Skeletal muscle satellite cell (primary cell): ENCODE measurements at regions not wholly inside any gene's neighbourhood (a gene's known extent, or its start where the extent isn't known, plus 50 kb on each side); places are given as distances from the start of the nearest gene placed in this dataset.
"Not testable (repeated sequence)": the region's sequence is repeated elsewhere in the genome, so short reads cannot be mapped to it uniquely, and the experiment has no call there.

Experiments used
- H3K27me3 ChIP-seq: 2 replicates; pipeline ENCODE4 v1.7.0; 2013; ENCODE audit warnings: low read length; ENCODE audit not compliant: control insufficient read depth, insufficient read depth
- H3K36me3 ChIP-seq: 2 replicates; pipeline ENCODE4 v1.7.0; 2013; ENCODE audit warnings: mild to moderate bottlenecking, control low read depth, low read length; ENCODE audit not compliant: insufficient read depth
- H3K4me1 ChIP-seq: 2 replicates; pipeline ENCODE4 v1.7.0; 2013; ENCODE audit warnings: low read length; ENCODE audit not compliant: control insufficient read depth, insufficient read depth
- H3K4me2 ChIP-seq: 2 replicates; pipeline ENCODE4 v1.7.0; 2013; ENCODE audit warnings: mild to moderate bottlenecking, low read length
- H3K4me3 ChIP-seq: 2 replicates; pipeline ENCODE4 v1.7.0; 2013; ENCODE audit warnings: low read length
- H3K9ac ChIP-seq: 2 replicates; pipeline ENCODE4 v1.7.0; 2013; ENCODE audit warnings: mild to moderate bottlenecking, low read depth, low read length, moderate library complexity
- H3K9me3 ChIP-seq: replicated peaks from 2 replicates; pipeline ENCODE4 v1.7.0; 2013; ENCODE audit warnings: mild to moderate bottlenecking, control low read depth, low read length

DNA sequence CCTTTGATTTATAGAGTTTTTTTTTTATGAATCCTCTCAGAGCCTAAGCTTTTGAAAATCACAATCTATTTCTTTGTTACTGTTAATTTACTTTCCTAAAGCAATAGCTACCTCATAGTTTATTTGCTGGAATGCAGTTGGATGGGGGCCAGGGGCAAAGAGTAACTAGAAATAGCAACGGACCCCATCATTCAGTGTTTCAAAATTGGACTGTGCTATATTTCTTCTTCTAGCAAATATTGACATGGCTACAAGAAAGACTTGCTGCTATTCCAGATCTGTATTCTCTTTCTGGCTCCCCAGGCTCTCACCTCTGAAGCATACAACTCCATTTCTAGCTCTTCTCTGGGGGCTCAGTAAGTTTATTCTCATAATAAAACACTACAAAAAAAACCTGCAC lies 661.6 kb upstream of the NRG3 start:
- no peaks in the 10 kb centered on the region for H3K27me3 ChIP-seq
- no peak overlapping the region for H3K4me2 ChIP-seq
- H3K9me3 ChIP-seq = no peaks in the 10 kb centered on the region
- no peaks in the 10 kb centered on the region for H3K4me1 ChIP-seq
- H3K36me3 ChIP-seq = no peaks in the 10 kb centered on the region
- no peak overlapping the region for H3K4me3 ChIP-seq
- H3K9ac ChIP-seq = no peak overlapping the region

DNA sequence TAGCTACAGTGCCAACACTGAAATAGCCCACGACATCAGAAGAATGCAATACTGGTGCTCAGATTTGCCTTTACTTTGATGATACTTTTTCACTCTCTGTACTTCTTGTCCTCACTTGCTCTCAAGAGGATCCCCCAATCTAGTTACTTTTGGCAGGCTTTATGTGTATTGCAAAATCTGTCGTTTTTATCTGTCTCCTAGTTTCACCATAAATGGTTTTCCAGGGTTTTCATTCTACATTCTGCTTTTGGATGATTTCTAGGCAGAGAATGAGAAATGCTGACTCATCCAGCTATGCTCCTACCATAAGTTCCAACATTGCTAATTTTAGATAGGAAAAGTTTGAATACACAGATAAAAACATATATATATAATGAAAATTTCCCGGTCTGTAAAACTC lies 659.5 kb upstream of the NRG3 start:
- Histone ChIP-seq H3K9me3 (no peaks in the 10 kb centered on the region), H3K4me1 (no peaks in the 10 kb centered on the region), H3K36me3 (no peaks in the 10 kb centered on the region), H3K27me3 (no peaks in the 10 kb centered on the region), H3K4me2 (no peak overlapping the region), H3K9ac (no peak overlapping the region), H3K4me3 (no peak overlapping the region)

DNA sequence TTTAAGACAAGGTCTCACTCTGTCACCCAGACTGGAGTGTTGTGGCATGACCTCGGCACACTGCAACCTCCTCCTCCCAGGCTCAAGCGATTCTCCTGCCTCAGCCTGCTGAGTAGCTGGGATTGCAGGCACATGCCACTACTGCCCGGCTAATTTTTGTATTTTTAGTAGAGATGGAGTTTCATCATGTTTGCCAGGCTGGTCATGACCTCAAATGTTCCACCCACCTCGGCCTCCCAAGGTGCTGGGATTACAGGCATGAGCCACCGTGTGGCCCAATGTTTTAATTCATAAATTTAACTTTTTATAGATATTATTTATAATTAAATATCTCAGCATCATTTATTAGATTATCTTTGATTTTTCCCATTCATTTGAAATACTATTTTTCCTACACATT lies 658.0 kb upstream of the NRG3 start:
- Histone ChIP-seq H3K4me1 (no peaks in the 10 kb centered on the region), H3K4me3 (no peak overlapping the region), H3K36me3 (no peaks in the 10 kb centered on the region), H3K27me3 (no peaks in the 10 kb centered on the region), H3K4me2 (no peak overlapping the region), H3K9ac (no peak overlapping the region), H3K9me3 (no peaks in the 10 kb centered on the region)

DNA sequence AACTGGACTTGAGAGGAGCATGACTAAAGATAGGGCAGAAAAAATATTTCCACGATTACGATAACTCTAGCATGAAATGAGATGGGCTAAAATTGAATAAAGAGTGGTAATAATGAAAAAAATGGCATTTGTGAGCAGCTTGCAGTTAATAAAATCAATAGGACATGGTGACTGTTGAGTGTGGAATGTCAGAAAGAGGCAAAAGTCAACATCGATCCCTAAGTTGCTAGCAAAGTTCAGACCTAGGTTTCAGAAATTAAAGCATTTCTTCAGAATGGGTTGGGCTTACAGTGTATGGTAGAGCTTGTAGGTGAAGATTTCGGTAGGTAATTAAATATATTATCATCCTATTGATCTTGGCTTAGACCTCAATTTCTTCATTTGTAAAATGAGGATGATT lies 656.7 kb upstream of the NRG3 start:
- Histone ChIP-seq H3K4me1 (no peaks in the 10 kb centered on the region), H3K9me3 (no peaks in the 10 kb centered on the region), H3K27me3 (no peaks in the 10 kb centered on the region), H3K36me3 (no peaks in the 10 kb centered on the region), H3K9ac (no peak overlapping the region), H3K4me2 (no peak overlapping the region), H3K4me3 (no peak overlapping the region)

DNA sequence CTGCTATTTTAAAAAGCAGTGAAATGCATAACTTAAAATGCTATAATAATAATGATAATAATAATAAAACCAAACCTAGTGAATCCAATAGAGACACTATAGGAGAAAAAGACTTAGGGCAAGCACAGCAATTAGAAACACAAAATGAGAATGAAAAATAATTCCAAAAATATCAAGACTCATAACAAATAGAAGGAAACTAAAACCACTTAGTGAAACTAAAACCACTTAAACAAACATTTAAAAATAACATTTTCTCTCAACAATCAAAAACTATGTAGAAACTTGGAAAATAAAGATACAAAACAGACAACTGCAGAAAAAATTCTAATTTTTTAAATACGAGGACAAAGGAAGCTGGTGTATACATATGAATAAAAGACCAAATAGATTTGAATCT lies 655.2 kb upstream of the NRG3 start:
- Histone ChIP-seq H3K9me3 (no peaks in the 10 kb centered on the region), H3K27me3 (no peaks in the 10 kb centered on the region), H3K4me1 (no peaks in the 10 kb centered on the region), H3K9ac (no peak overlapping the region), H3K36me3 (no peaks in the 10 kb centered on the region), H3K4me2 (no peak overlapping the region), H3K4me3 (no peak overlapping the region)

DNA sequence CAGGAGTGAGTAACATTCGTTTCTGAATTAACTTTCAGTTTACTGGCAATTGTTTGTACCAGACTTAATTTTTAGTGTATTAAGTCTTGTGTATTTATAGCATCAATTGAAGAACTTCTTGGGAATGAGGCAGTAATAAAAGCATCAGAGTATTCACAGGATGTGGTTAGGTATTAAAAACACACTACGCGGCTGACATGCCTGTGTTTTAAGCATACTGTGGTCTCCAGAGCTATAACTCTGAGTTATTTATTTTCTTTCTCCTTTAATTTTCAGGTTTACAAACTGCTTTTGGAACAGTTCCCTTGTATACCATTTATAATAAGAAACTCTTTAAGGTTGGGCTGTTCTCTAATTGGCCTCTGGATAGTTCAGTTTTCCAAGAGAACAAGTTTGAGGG lies 626.1 kb upstream of the NRG3 start:
- H3K4me1 ChIP-seq = no peaks in the 10 kb centered on the region
- no peak overlapping the region for H3K9ac ChIP-seq
- H3K36me3 ChIP-seq = no peaks in the 10 kb centered on the region
- H3K4me2 ChIP-seq = no peak overlapping the region
- peaks cover 9% of the 10 kb centered on the region for H3K9me3 ChIP-seq
- H3K4me3 ChIP-seq = no peak overlapping the region
- no peaks in the 10 kb centered on the region for H3K27me3 ChIP-seq

DNA sequence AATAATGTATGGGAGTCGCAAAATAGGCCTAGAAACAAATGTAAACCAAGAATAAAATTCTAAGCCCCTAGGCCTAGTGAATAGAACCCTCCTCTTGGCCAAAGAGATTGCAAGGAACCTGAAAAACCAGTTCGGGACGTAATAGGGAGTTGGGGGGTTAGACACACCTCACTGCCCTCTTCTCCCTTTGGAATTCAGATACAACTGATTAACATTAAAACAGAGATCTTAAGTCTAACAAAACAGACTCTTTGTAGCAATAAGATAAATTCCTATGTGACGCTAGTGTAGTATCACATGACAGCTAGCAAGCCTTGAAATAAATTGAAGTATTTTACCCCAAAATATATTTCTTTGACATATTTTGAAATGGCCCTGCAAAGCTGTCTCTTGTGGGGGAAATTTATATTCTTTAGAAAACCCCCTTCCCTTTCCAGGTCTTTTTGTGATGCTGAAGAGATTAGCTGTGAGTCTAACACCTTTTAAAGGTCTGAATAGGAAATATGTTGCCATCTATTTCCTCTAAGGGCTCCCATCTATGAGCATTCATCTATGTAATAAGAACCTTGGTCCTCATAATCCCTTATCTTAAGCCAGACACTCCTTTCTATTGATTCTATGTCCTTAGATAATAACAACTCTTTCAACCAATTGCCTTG lies 623.4 kb upstream of the NRG3 start:
- H3K36me3 ChIP-seq = no peaks in the 10 kb centered on the region
- peaks cover 9% of the 10 kb centered on the region for H3K9me3 ChIP-seq
- H3K4me2 ChIP-seq = no peak overlapping the region

DNA sequence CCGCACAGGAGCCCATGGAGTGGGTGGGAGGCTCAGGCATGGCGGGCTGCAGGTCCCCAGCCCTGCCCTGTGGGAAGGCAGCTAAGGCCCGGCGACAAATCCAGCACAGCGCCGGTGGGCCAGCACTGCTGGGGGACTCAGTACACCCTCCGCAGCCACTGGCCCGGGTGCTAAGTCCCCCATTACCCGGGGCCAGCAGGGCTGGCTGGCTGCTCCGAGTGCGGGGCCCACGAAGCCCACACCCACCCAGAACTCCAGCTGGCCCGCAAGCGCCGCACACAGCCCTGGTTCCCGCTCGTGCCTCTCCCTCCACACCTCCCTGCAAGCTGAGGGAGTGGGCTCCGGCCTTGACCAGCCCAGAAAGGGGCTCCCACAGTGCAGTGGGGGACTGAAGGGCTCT lies 610.0 kb upstream of the NRG3 start:
- H3K36me3 ChIP-seq, H3K9me3 ChIP-seq, H3K27me3 ChIP-seq, H3K4me3 ChIP-seq, H3K4me2 ChIP-seq, H3K9ac ChIP-seq, H3K4me1 ChIP-seq: not testable (repeated sequence)

More for the DNA sequence above, 623.4 kb upstream of the NRG3 start:
- H3K4me3 ChIP-seq = no peak overlapping the region
- H3K9ac ChIP-seq = no peak overlapping the region
- H3K27me3 ChIP-seq = no peaks in the 10 kb centered on the region
- no peaks in the 10 kb centered on the region for H3K4me1 ChIP-seq

DNA sequence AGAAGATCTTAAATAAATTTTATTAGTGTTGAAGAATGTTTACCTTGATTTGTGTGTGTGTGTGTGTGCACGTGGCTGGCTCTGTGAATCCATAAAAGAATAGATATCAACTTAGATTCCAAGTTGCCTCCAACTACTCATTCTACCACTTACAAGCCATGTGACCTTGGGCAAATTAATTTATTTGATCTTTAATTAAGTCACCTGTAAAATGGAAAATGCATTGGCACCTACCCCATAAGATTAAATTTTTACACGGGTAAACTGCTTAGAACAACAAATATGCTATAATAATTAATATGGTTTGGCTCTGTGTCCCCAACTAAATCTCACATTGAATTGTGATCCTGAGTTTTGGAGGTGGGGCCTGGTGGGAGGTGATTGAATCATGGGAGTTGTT lies 604.9 kb upstream of the NRG3 start:
- H3K27me3 ChIP-seq = no peaks in the 10 kb centered on the region
- H3K9me3 ChIP-seq = no peaks in the 10 kb centered on the region
- no peak overlapping the region for H3K4me3 ChIP-seq
- H3K36me3 ChIP-seq = no peaks in the 10 kb centered on the region
- H3K4me2 ChIP-seq = no peak overlapping the region
- no peaks in the 10 kb centered on the region for H3K4me1 ChIP-seq
- H3K9ac ChIP-seq = no peak overlapping the region

DNA sequence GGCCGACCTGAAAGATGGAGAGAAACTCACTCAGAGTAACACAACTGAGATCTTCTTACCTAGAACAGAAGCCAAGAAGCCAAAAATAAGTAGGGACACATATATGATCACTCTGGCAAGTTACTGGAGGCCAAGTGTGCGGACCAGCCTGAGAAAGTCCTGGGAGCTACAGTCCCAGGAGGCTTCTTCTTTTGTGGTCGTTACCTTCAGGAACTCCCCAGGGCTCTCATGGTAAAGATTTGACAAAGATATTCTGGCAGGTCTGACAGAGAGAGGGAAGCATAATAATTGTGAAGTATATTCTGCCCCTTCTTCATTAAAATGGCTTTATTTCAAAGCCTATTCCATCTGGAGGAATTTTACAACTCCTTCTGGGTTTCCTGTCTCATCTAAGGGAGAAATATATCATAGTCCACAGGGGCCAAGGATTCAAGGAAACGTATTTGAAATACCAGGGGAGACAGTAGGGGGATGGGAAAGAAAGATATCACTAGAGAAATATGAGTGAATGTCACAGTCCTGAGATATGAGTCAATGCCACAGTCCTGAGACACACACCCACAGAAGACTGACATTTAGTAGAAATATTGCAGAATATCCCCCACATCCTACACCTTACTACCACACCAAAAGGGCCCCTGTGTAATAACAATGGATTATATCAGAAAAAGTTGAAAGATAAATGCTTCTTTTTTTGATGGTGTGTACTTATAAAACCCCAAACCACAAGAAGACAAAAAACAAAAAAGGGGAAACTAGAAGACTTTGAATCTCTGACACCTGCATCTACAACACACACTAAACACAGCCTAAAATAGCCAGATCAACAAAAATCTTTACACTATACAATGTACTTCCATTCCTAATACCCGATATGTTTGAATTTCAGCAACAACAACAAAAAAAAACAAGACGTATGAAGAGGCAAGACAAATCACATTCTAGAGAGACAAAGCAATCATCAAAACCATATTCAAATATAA lies 594.2 kb upstream of the NRG3 start:
- peaks cover under 1% of the 10 kb centered on the region for H3K9me3 ChIP-seq
- H3K27me3 ChIP-seq = no peaks in the 10 kb centered on the region
- H3K4me2 ChIP-seq = no peak overlapping the region
- H3K36me3 ChIP-seq = no peaks in the 10 kb centered on the region
- no peak overlapping the region for H3K9ac ChIP-seq
- H3K4me1 ChIP-seq = no peaks in the 10 kb centered on the region
- no peak overlapping the region for H3K4me3 ChIP-seq

DNA sequence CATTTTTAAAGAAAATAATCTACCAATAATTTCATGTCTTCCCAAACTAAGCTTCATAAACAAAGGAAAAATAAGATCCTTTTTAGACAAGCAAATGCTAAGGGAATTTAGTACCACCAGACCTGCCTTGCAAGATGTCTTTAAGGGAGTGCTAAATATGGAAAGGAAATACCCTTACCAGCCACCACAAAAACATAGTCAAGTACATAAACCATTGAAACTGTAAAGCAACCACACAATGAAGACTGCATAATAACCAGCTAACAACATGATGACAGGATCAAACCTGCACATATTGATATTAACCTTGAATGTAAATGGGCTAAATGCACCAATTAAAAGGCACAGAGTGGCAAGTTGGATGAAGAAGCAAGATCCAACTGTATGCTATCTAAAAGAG lies 586.5 kb upstream of the NRG3 start:
- peaks cover 14% of the 10 kb centered on the region for H3K9me3 ChIP-seq
- H3K4me2 ChIP-seq = no peak overlapping the region
- H3K9ac ChIP-seq = no peak overlapping the region

DNA sequence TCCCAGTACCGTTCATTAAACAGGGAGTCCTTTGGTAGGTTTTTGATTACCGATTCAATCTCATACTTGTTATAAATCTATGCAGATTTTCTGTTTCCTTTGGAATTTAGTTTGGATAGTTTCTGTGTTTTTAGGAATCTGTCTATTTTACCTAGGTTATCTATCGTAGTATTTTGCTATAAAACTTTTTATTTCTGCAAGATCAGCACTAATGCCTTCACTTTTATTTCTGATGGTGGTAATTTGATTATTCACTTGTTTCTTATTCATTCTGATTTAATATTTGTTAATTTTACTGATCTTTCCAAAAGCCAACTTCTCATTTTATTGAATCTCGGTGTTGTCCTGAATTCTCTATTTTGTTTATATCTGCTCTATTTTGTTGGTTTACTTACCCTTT lies 577.7 kb upstream of the NRG3 start:
- no peaks in the 10 kb centered on the region for H3K27me3 ChIP-seq
- H3K9me3 ChIP-seq = no peaks in the 10 kb centered on the region
- H3K4me2 ChIP-seq = no peak overlapping the region
- no peak overlapping the region for H3K4me3 ChIP-seq
- no peaks in the 10 kb centered on the region for H3K4me1 ChIP-seq
- no peaks in the 10 kb centered on the region for H3K36me3 ChIP-seq
- H3K9ac ChIP-seq = no peak overlapping the region

More for the DNA sequence above, 586.5 kb upstream of the NRG3 start:
- Histone ChIP-seq H3K4me3 (no peak overlapping the region), H3K36me3 (no peaks in the 10 kb centered on the region), H3K4me1 (no peaks in the 10 kb centered on the region), H3K27me3 (no peaks in the 10 kb centered on the region)
